ENCODE measurements at regions not wholly inside any gene's neighbourhood (a gene's known extent, or its start where the extent isn't known, plus 50 kb on each side); places are given as distances from the start of the nearest gene placed in this dataset.

- TF ChIP-seq ZNF274 (IDR thresholded peaks at IDR 0.05; ENCODE audit: low read depth, low read length) = no peak
Measured at GRCh38 chr9:27888661-27889295, 315.5 kb upstream of the C9orf72 start.

DNA sequence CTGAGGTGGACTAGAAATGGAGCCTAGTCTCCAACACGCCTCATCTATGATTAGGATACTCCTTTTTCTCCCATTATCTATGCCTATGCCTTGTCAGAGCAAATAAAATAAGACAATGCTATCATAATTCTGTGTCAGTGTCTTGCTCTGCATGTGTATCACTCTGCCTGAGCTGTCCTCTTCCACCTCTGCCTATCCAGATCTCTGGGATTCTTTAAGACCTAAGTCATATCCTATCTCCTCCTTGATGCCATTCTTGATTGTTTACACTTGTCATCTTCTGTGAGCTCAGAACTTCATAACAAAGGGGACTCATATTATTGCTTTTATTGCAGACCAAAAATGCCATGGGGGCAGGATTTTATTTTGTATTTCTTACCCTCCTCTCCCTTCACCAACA, 351.2 kb upstream of the C9orf72 start:
- no peak overlapping the region for H3K4me3 ChIP-seq (ENCODE audit: low read length)
- TF ChIP-seq ZNF274 (IDR thresholded peaks at IDR 0.05; ENCODE audit: low read depth, low read length) = no peak

More at GRCh38 chr9:27888661-27889295, 315.5 kb upstream of the C9orf72 start:
- H3K4me3 ChIP-seq (ENCODE audit: low read length) = no peak overlapping the region

- TF ChIP-seq ZNF274 (IDR thresholded peaks at IDR 0.05; ENCODE audit: low read depth, low read length) = no peak
Measured at GRCh38 chr9:27925815-27926214, 352.5 kb upstream of the C9orf72 start.

GRCh38 chr9:27929841-27930240, 356.6 kb upstream of the C9orf72 start:
- no peak for TF ChIP-seq ZNF274 (IDR thresholded peaks at IDR 0.05; ENCODE audit: low read depth, low read length)
- no peak overlapping the region for H3K4me3 ChIP-seq (ENCODE audit: low read length)

More at GRCh38 chr9:27925815-27926214, 352.5 kb upstream of the C9orf72 start:
- no peak overlapping the region for H3K4me3 ChIP-seq (ENCODE audit: low read length)

DNA sequence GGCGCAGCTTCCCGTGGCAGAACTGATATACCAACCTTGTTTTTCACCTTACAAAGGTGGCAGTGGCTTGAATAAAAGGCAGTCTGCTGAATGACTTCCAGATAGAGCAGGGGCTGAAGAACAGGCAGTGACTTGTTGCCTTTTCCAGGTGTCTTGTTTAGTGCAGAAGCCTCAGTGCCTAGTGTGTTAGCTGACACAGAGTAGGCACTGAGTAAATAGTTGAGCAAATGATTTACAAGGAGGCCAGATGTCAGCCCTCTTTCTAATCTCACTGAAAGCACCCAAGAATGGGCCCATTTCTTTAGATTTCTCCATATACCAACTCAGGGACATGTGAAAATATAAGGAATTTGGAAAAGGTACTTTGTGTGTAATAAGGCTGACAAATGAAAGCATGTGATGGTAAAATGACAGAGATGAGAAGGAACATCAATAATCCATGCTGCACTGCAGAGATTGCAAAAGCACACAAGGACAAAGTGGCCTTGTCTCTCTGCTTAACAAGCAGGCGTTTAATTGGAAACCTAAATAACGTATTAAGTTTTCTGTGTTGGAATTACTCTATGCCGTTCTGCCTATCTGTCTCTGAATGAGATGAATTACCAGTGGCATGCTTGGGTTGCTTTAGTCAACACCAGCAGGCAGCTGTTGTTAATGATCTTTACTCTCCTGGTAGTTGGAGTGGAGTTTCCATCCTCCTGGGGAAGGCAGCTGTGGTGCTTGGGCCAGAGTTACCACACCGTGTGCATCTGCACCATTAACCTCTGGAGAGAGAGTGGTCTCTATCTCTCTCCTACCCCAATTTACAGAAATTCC, 360.1 kb upstream of the C9orf72 start:
- H3K4me3 ChIP-seq (ENCODE audit: low read length) = no peak overlapping the region
- no peak for TF ChIP-seq ZNF274 (IDR thresholded peaks at IDR 0.05; ENCODE audit: low read depth, low read length)

DNA sequence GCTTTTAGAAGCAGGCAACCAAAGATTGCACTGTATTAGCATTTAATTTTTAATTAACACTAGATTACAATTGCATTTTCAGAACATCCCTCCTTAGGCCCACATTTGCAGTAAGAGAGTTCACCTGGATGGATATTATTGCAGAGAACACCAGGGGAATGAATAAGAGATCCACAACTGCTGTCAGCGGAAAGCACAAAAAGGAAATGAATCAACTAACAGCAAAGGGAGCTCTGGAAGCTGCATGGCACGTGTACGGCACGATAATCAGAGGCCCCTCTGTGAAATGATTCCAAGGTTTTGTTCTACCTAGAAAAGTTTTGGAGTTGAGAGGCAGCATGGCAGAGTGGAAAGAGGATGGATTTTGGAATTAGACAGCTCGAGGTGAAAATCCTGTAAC, 361.2 kb upstream of the C9orf72 start:
- no peak overlapping the region for H3K4me3 ChIP-seq (ENCODE audit: low read length)
- no peak for TF ChIP-seq ZNF274 (IDR thresholded peaks at IDR 0.05; ENCODE audit: low read depth, low read length)

DNA sequence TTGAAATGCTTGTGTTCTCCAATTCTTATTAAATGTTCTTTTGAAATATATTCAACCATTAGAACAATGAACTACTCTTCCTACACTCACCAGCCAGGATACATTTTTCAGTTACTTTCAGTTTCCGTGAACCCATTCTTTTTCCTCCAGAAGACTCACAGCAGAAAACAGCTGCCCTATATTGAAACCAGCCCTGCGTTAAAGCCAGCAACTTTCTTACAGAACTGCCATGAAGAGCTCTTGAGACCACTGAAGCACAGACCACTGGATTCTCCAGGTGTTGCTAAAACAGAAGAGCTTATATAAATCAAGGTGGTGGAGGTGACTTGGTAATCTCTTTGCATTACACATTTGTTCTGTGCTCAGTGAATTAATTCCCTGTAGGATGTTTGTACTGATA, 365.9 kb upstream of the C9orf72 start:
- no peak overlapping the region for H3K4me3 ChIP-seq (ENCODE audit: low read length)
- no peak for TF ChIP-seq ZNF274 (IDR thresholded peaks at IDR 0.05; ENCODE audit: low read depth, low read length)

- no peak for TF ChIP-seq ZNF274 (IDR thresholded peaks at IDR 0.05; ENCODE audit: low read depth, low read length)
- no peak overlapping the region for H3K4me3 ChIP-seq (ENCODE audit: low read length)
Measured at GRCh38 chr9:27940535-27940934, 367.3 kb upstream of the C9orf72 start.

DNA sequence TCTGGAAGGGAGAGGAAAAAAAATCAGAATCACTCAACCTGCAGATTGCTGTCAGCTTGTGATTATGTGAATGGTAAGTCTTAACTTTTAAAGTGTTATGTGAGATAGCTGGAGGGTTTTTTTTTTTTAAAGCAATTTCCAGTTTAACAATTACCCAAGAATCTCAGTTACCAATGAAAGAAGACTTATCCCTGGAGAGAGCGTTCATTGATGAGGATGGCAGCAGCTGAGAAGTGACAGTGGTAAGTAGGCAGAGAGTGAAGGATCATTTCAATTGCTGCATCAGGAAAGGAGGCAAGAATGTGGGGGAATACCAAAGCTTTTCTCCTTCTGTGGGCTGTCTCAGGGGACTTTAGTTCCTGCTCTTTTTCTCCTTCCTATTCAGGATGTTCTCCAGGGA, 370.2 kb upstream of the C9orf72 start:
- TF ChIP-seq ZNF274 (IDR thresholded peaks at IDR 0.05; ENCODE audit: low read depth, low read length) = no peak
- H3K4me3 ChIP-seq (ENCODE audit: low read length) = no peak overlapping the region

DNA sequence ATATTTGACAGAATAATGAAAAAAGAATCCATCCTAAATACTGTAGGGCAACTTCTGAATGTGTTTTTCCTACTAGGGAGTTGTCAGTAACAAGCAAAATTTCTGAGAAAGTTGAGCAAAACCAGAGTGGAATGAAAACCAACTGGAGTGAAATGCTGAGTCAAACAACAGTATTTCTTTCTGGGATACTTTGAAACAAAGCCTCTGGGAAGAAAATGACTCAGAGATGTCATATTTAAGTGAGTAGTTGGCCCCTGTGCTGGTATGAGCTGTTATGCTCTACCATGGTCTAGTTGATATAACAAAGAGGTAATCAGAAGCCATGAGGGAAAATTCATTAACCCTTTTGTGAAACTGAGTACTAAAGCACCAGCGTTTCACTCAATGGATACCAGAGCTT, 372.1 kb upstream of the C9orf72 start:
- TF ChIP-seq ZNF274 (IDR thresholded peaks at IDR 0.05; ENCODE audit: low read depth, low read length) = no peak
- no peak overlapping the region for H3K4me3 ChIP-seq (ENCODE audit: low read length)

DNA sequence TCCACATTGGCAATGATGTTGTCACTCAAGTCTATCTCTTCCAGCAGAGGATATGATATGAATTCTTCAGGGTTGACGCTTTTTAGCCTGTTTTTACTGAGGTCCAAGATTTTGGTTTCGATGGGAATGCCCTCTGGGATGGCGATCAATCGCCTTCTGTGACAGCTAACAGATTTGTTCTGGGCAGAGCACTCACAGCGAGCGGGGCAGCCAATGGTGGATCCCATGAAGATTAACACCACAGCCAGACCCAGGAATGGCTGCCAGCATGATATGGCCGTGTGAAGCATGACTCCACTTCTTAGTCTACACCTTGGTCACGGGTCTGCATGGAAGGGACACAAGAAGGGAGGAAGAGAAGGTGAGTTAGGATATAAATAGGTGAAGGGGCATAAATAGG, 377.1 kb upstream of the C9orf72 start:
- no peak for TF ChIP-seq ZNF274 (IDR thresholded peaks at IDR 0.05; ENCODE audit: low read depth, low read length)
- H3K4me3 ChIP-seq (ENCODE audit: low read length) = no peak overlapping the region

- H3K4me3 ChIP-seq (ENCODE audit: low read length) = no peak overlapping the region
- no peak for TF ChIP-seq ZNF274 (IDR thresholded peaks at IDR 0.05; ENCODE audit: low read depth, low read length)
Measured at GRCh38 chr9:27954858-27955257, 381.6 kb upstream of the C9orf72 start.

- no peak for TF ChIP-seq ZNF274 (IDR thresholded peaks at IDR 0.05; ENCODE audit: low read depth, low read length)
- no peak overlapping the region for H3K4me3 ChIP-seq (ENCODE audit: low read length)
Measured at GRCh38 chr9:27963836-27964235, 390.6 kb upstream of the C9orf72 start.

GRCh38 chr9:27967210-27967609, 393.9 kb upstream of the C9orf72 start:
- no peak for TF ChIP-seq ZNF274 (IDR thresholded peaks at IDR 0.05; ENCODE audit: low read depth, low read length)
- no peak overlapping the region for H3K4me3 ChIP-seq (ENCODE audit: low read length)

DNA sequence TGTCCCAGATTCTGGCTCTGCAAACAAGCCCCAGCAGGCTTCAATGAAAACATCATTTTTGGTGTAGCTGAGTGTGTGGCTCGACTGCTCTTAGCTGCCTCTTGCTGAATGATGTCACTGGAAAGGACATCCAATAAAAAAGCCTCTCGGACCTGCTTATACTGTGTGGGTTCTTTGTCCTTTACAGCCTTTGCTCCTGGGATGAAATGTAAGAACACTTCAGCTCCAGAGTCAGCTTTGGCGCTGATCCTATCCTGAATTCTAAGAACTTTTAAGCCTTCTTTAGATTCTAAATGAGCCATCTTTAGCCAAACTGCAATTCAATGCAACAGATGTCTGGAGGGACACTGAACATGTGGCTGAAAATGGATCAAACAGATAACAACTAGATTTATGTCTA, 404.6 kb upstream of the C9orf72 start:
- H3K4me3 ChIP-seq (ENCODE audit: low read length) = no peak overlapping the region
- TF ChIP-seq ZNF274 (IDR thresholded peaks at IDR 0.05; ENCODE audit: low read depth, low read length) = no peak

Data from GM08714 (cell line).